GM18499 (cell line): ENCODE measurements at regions not wholly inside any gene's neighbourhood (a gene's known extent, or its start where the extent isn't known, plus 50 kb on each side); places are given as distances from the start of the nearest gene placed in this dataset.

Experiments
- ATAC-seq: cut with Tn5 transposase; IDR thresholded peaks from one replicate; pipeline ENCODE4 v1.9.1; 2021; ENCODE audit warnings: moderate number of reproducible peaks; ENCODE audit not compliant: insufficient read depth, unreplicated experiment

DNA sequence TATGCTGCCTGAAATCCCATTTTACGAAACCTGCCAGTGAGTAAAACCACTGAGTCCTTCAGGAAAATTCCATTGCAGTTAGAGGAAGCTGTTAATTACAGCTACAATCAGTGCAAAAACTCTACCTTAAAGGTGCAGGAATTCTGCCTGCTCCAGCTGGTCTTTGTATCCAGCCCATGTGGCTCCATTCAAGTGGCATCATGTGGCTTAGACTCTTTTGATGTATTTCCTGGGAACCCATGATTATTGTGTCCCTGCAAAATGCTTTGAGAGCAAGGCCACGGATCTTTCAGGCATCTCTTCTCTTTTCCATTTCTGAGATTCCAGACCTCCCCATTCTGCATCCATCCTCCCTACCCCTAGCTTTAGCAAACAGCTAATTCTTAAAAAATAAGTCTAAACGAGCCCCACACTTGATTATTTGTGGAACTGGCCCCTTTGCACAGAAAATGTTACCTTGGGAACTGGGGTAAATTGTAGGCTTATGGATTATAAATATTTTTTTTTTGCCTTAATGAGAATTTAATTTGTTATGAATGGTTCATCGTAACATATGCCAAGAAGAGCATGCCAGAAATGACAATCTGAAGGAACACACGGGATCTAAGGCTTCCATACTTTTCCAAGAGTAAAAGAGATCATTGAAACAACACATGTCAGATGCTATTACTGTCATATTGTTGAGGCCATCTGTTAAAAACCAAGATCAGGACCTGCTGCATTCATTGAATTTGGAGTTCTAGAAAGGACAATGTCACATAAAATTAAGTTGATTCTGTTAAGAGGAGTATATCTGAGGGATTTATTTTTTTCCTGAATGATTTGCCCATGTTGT is 144.6 kb downstream of the TPH2 start:
- no peak for ATAC-seq

DNA sequence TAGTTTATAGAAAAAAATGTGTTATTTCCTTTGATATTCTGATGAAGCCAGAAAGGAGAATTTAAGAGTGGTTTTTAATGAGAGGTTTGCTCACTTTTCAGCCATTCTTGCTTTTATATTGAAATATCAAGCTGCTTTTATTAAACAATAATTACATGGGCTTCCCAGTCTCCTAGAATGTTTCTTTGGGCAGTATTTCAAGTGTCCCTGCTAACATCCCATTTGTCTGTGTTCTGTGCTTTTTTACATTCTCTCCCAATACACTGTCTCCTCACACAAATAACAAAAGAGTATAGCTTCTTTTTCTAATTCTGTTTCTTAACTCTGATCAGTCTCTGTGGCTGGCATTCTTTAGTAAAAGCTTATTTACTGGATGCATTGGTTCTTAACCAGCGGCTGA is 145.4 kb downstream of the TPH2 start:
- no peak for ATAC-seq

DNA sequence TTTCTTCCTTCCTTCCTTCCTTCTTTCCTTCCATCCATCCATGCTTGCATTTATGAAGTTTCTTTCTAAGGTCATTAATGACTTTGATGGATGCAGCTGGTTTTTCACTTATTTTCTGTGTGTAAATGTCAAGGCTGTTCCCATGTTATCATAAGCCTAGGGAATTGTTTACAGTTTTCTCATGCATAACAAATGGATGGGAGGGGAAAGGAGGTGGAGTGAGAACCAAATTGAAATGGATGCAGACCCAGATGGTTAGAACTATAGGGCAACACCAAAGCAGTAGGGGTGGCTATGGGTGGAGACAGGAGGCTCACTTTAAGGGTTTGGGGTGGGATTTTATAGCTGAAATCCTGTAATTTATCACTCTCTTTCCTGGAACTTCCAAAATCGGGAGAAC is 146.2 kb downstream of the TPH2 start:
- no peak for ATAC-seq

DNA sequence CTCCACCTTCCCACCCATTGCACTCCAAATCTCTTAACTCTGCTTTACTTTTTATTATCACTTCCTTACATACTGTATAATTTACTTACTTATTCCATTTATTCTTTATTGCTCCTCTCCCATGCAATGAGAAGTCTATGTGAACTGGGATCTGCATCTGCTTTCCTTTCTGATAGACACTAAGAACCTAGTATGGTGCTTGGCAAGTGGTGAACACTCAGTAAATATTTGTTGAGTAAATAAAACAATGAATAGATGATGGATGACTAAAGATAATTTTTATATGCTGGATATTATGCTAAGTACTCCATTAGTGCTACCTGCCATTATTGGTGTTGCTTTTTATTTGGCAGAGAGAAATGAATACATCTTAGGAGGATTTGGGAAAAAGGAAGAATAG is 151.0 kb downstream of the TPH2 start:
- no peak for ATAC-seq

DNA sequence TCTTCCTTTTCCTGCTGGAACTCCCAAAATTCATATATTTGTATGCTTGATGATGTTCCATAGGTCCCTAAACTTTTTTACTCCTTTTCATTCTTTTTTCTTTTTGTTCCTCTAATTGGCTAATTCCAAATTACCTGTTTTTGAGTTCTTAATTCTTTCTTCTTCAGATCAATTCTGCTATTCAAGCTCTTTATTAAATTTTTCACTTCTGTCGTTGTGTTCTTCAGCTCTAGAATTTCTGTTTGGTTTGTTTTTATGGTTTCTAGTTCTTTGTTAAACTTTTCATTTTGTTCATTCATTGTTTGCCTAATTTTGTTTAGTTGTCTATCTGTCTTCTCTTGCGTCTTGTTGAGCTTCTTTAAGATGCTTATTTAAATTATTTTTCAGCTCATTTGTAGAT is 154.8 kb downstream of the TPH2 start:
- ATAC-seq, result no peak

DNA sequence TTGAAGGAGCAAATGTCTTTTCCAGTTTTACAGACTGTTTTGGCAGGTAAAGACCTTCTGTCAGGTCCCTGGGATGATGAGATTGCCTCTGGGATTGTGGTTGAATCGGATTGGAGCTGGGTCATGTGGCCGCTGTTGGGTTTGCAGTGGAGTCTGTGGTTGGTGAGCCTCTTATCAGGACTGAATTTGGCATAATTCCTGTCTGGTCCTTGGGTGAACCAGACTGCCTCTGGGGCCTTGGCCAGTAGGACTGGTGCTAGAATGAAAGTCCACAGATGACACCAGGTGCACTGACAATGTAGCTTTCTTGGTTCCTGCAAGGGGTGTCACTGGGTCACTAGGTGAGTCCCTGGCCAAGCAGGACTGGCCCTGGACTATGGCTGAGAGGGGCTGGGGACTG is 155.3 kb downstream of the TPH2 start:
- no peak for ATAC-seq

DNA sequence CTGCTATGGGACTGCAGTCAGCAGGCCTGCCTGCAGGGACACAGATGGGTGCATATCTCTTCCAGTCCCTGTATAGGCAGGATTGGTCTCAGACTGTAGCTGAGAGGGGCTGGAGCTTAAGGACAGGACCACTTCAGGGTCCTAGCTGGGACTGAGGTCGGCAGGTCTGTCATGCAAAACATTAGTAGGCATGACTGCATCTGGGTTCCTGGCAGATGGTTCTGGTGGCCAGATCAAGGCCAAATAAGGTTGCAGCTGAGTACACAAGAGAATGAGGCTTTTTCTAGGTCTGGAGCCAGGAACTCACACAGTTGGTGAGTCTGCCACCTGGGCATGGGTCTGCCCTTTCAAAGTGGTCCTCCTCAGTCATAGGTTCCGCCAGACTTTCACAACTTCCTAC is 155.8 kb downstream of the TPH2 start:
- ATAC-seq, result no peak

DNA sequence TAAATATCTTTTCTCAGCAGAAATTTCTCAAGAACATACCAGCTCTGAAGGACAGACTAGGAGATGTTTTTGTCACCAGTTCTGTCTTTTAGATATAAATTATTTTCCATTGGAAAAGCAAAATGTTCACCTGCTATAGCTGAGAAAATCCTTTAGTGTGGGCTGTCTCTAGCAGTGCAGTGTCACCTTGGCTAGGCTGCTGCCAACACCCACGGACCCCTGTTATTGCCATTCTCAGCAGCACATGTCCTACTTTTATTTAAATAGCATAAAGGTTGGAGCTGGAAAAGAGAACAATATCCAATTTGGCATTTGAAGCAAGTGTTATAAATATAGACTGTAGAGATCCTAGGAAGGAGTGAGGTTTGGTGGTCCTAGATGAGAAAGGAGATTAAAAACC is 156.4 kb downstream of the TPH2 start:
- ATAC-seq, result no peak

DNA sequence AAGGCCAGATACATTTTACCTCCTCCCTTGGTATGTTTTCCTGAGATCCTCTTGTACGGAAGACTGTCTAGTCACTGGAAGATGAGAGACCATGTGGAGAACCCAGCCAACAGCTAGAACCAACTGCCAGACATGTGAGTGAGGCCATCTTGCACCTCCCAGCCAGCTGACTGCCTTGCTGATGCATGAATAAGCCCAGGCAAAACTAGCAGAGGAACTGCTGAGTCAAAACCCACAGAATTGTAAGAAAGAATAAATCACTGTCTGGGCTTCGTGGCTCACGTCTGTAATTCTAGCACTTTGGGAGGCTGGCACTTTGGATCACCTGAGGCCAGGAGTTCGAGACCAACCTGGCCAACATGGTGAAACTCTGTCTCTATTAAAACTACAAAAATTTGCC is 160.0 kb downstream of the TPH2 start:
- no peak for ATAC-seq

DNA sequence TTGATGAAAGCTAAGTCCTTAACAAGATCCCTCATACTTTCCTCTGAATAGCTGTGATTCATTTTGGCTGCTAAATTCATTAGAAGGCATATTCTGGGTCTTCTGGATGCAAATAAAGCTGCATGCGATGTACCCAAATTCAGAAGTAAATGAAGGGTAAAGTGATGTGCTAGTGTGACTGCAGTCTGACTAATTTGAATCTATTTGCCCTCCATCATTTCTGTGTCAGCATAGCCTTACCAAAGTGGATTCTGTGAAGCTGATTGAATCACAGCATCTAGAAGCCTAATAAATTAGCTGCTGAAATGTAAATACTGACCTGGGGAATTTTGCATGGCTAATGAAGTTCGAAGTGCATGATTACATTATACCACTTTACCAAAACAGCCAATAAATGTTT is 162.2 kb downstream of the TPH2 start:
- no peak for ATAC-seq

DNA sequence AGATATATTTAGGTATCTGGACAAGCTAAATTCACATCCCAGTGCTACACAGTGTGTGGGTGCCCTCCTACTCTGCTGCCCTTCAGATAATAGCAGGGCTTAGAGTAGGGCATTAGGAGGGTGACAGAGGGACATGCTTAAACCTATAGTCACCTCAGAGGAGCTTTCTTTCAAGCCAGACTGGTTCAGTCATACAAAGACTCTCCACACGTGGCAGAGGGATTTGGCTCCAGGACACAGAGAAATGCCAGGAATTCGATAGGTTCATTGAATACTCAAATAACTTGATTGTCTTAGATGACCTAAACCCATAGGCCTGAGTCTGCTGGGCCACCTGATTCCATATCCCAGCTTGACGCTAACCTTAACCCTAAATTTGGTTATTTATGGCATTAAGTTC is 163.5 kb downstream of the TPH2 start:
- no peak for ATAC-seq

DNA sequence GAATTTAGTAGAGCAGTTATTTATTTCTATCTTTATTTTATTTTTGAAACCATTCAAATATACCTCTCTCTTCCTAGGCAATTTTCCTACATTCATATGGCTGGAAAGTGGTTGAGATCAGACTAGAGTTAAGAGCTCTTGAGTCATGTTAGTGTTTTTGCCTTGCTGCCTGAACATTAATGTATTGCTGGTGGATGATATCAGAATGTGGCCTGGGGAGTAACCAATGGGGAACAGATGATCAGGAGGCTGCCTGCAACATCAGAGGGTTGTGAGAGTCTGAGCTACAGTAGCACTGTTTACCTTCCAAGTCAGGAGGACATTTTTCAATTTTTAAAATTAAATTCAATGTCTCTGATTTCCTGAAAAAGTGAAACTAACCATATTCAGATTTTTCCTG is 166.3 kb upstream of the TRHDE start:
- no peak for ATAC-seq

DNA sequence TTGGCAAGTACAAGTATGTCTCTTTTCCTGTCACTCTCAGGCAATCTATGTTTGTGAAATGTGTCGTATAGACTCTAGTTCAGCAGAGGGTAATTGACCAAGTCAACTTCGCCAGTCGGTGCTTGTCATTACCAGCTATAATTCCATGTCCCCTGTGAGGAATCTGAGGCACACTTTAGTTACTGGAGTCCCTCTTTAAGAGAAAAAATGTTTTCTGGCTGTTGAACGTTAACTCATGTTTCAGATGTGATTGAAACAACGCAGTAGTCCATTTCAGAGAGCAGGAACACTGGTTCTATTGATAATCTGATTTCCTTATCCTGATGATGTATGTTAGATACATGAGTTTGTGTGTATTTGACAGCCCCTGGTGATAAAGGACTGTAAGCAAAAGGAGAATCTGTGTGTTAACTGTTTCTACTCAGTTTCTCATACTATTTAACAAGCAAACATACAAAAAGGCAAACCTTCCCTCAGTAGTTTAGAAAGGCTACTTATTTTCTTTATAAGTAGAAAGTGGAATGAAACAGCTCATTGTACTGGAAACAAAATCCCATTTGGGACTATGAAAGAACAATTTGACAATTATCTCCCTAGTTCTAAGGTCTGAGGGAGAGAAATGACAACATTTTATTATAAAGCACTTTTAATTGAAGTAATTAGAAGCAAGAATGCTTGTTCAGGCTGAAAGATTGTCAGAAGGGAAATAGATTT is 161.1 kb upstream of the TRHDE start:
- ATAC-seq, result no peak

DNA sequence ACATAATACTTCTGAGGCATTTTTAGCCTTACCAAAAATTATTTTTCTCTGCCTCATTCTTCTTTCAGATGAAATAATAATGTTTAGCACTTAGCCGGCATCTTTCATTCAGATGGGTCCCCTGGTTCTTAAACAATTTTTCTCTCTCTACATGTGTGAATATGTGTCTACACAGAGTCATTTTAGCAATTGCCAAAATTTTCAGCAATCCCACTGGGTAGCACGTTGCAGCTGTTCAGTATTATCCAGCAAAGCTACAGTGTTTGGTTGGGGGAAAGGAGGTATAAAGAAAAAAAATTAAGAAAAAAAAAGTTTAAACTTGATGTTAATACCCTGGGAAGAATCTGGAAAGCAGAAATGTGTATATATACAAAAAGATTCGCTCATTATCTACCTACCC is 160.5 kb upstream of the TRHDE start:
- ATAC-seq, result no peak

DNA sequence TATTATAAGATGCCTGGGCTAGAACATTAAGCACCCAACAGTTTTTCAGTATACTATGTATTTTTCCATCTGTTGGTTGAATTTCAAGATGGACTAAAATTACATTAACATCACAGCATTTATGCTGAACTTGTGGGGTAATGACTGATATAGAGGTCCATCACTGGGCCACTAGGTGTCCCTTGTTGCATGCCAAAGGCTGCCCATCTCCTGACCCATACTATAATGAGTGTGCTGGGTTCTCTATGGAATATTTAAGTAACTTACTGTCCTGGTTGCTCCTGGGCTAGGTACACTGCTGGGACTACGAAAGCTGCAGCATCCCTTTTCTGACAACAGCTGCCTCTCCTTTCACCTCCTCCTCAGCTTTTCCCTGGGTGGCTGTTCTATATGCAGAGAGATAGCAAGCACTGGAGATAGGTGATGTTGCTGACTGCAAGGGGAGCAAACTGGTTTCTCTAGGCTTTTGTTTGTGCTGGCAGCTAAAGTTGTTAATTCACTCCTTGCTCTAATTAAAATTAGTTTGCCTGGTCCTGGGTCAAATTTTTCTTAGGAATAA is 138.6 kb upstream of the TRHDE start:
- ATAC-seq, result no peak

DNA sequence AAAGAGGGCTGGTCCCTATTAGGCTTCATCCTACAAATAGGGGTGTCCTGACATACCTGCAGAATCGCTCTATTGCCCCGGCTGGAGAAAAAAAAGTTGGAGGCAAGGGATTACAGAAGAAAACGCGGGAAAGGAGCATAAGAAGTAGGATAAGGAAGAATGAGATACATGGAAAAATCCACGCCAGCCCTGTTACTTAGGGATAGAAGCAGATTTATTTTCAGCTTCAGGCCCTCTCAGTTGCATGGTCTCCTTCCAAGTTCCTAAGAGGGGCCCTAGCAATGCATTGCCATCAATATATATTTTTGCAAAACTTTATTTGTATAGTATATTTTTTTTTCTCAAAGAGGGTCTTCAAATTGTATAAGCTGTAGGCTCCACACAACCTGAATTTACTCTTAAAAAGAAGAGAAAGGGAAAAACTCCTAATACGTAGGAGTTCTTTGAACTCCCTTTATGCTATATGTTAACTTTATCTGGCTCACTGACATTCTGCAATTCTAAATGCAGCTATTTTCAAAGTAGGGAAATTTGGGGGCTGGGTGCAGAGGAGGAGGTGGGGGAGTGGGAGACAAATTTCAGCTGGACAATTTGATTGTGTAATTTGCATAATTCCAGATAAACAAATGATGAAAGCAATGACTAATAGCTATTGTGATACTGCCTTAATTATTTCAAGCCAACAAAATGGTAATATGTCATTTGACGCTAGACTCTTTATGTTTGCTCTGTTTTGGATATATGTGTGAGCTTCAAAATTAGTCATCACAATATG is 137.7 kb upstream of the TRHDE start:
- no peak for ATAC-seq

DNA sequence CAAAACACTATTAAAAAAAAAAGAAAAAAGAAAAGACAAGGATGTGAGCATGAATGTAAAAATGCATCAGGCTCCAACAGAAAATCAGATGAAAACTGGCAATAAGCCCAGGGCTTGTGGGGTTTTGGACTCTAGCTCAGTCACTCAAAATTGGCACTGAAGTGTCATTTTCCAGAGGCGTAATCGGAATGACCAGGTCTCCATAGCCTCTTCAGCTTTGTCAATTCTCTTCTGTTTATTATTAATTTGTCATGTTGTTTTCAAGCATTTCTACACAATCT is 137.2 kb upstream of the TRHDE start:
- no peak for ATAC-seq

DNA sequence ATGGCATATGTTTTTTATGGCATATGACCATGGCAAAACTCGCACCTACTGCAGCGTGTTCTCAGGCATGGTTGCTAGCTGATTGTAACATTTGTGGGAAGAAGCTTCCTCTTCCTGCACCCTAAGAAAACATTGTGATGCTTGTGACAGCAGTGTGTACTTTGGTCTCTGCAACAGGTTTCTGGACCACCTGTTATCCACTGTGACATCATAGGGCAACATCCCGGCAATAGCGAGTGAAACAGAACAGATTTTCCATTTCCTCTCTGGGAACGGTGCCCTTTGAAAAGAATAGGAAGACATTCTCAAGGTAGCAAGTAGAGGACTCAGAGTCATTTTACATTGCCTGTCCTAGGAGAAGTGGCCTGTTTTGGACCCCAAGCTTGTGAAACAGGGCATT is 135.4 kb upstream of the TRHDE start:
- ATAC-seq, result no peak

DNA sequence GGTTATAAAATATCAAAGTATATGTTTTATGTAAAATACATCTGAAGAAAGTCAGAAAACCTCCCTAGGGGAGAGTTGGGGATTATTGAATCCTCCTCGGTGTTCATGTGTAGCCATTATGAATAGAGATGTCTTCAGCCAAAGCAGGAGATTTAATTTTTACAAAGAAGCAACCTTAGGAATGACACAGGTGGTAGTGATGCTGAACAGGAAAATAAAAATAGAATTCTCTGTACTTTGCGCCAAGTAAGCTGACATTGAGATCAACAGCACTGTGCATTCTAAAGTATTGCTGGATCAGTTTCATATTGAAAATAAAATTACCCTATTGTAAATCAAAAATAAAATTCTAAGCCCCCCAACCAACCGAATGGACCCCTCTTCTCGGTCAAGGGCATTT is 132.8 kb upstream of the TRHDE start:
- ATAC-seq, result no peak

DNA sequence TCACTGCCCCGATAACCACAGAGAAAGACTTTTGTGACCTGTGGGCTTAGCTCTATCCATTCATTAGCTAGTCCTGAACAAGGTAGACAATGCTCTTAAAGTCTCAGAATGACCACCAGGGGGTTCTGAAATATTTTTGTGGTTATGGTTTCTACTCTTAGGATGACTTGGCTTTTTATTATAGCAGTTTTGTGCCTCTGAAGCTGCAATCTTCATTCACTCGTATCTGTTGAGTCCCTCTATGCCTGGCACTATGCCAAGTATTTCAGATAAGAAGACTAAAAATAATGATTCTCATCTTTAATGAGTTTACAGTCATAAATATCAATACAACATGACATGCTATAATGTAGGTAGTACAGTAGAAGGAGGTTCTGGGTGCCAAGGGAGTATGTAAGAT is 130.8 kb upstream of the TRHDE start:
- ATAC-seq, result peak; percentile 99

DNA sequence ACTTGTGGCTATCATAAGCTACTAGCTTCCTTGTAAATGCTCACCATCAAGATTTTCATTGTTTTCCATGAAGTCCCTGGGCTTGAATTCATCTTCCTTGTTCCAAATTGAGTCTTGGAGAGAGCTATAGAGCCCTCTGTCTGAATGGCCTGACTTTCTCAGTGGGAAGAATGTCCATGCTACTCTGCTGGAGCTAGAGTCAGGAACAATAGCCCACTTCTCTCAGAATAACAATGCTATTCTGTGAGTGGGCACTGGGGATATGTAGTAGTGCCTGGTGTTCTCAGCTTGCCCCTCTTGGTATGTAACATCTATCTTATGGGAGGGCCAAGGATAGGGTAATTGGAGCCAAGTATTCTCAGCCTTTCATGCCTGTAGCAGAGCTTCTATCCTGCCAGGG is 127.6 kb upstream of the TRHDE start:
- ATAC-seq, result no peak
